GM12878 (cell line): ENCODE measurements at regions not wholly inside any gene's neighbourhood (a gene's known extent, or its start where the extent isn't known, plus 50 kb on each side); places are given as distances from the start of the nearest gene placed in this dataset.

ENCODE experiments used
- ATAC-seq: fragments of 200-7000 bp; cut with Tn5 transposase; 3 replicates; pipeline ENCODE4 v1.9.1; 2020; ENCODE audit warnings: mild to moderate bottlenecking, moderate library complexity
- BruUV-seq: library from RNA; stranded (reverse); fragments of 400-500 nt; replicated peaks from 2 replicates; lab custom pipeline; 2021; lab: Mats Ljungman, UMichigan
- CTCF ChIA-PET: fragments of 300-600 bp; sonication (Branson Sonifier 250); formaldehyde crosslinking; extraction: SDS; loops from one replicate; lab custom pipeline; 2021; ENCODE audit warnings: inconsistent platforms; lab: Yijun Ruan, JAX
- POLR2A ChIA-PET: fragments of 350-600 bp; formaldehyde crosslinking; extraction: SDS; loops from one replicate; lab custom pipeline; 2021; ENCODE audit warnings: inconsistent platforms; lab: Charles Lee
- RAD21 ChIA-PET: fragments of 300-600 bp; sonication (Branson Sonifier 250); formaldehyde crosslinking; loops from one replicate; lab custom pipeline; 2023; ENCODE audit warnings: antibody characterized with exemption; ENCODE audit not compliant: unreplicated experiment; lab: Charles Lee
- SMC1A ChIA-PET: fragments of 300-600 bp; sonication (Branson Sonifier 250); formaldehyde crosslinking; loops from one replicate; lab custom pipeline; 2023; ENCODE audit not compliant: unreplicated experiment, uncharacterized antibody; lab: Charles Lee
- DNase-seq: peaks from one replicate; pipeline ENCODE4 v3.0.0-alpha.2; 2011; ENCODE audit warnings: low read depth, low spot score
- FAIRE-seq: peaks from 3 replicates; lab custom pipeline; 2011; peaks lifted over from hg19 to GRCh38; lab: Jason Lieb, UNC
- H2AFZ ChIP-seq: 2 replicates; pipeline ENCODE4 v1.6.0; 2011; ENCODE audit warnings: low read depth, low read length, control low read depth; ENCODE audit not compliant: control insufficient read depth
- H3K27ac ChIP-seq: 2 replicates; pipeline ENCODE4 v1.5.1; 2011; ENCODE audit warnings: control low read depth; ENCODE audit not compliant: control insufficient read depth, insufficient read depth
- H3K27me3 ChIP-seq, 2 experiments: replicated peaks in 1 of 2; 2 replicates each; pipeline versions ENCODE4 v1.6.0 to v1.6.1; 2011; ENCODE audit warnings: low read length in 1 of 2; ENCODE audit not compliant: control insufficient read depth in 2 of 2, insufficient read depth in 2 of 2
- H3K36me3 ChIP-seq, 2 experiments: 2 replicates each; pipeline ENCODE4 v1.5.1; 2011; ENCODE audit warnings: low read length in 1 of 2; ENCODE audit not compliant: control insufficient read depth in 2 of 2, insufficient read depth in 2 of 2
- H3K4me1 ChIP-seq: 2 replicates; pipeline ENCODE4 v1.6.1; 2011; ENCODE audit warnings: mild to moderate bottlenecking, low read length, moderate library complexity, mixed read lengths; ENCODE audit not compliant: control insufficient read depth, insufficient read depth
- H3K4me2 ChIP-seq: 2 replicates; pipeline ENCODE4 v1.6.0; 2011; ENCODE audit warnings: control low read depth; ENCODE audit not compliant: control insufficient read depth, insufficient read depth
- H3K4me3 ChIP-seq: fragments of 200-600 bp; sonication (generic); 2 replicates; pipeline ENCODE4 v1.5.1; 2016
- H3K79me2 ChIP-seq: 2 replicates; pipeline ENCODE4 v1.6.0; 2011; ENCODE audit warnings: low read length; ENCODE audit not compliant: control insufficient read depth, insufficient read depth
- H3K9ac ChIP-seq: 2 replicates; pipeline ENCODE4 v1.8.0; 2011; ENCODE audit warnings: low read length, control low read depth, mixed read lengths; ENCODE audit not compliant: control insufficient read depth, insufficient read depth
- H3K9me3 ChIP-seq: replicated peaks from 3 replicates; pipeline ENCODE4 v1.5.1; 2011; ENCODE audit warnings: mild to moderate bottlenecking, low read length; ENCODE audit not compliant: control insufficient read depth, insufficient read depth
- H4K20me1 ChIP-seq: 2 replicates; pipeline ENCODE4 v1.6.0; 2011; ENCODE audit not compliant: control insufficient read depth, insufficient read depth
- CHD2 ChIP-seq: IDR thresholded peaks from 2 replicates; pipeline ENCODE4 v1.6.1; 2011; ENCODE audit warnings: low read depth, low read length, improper control_type of control experiment, borderline replicate concordance
- CREM ChIP-seq: IDR thresholded peaks from 2 replicates; pipeline ENCODE4 v1.6.1; 2014; ENCODE audit warnings: antibody characterized with exemption, low read depth
- EED ChIP-seq: sonication (generic); IDR thresholded peaks from 2 replicates; pipeline ENCODE4 v1.6.1; 2016; ENCODE audit warnings: antibody characterized with exemption, low read depth
- HCFC1 ChIP-seq: fragments of 150-350 bp; IDR thresholded peaks from 2 replicates; pipeline ENCODE4 v1.6.1; 2014; ENCODE audit warnings: low read length
- IKZF1 ChIP-seq: fragments of 450-650 bp; conservative IDR thresholded peaks from 2 replicates; pipeline ENCODE4 v1.6.1; 2017; ENCODE audit warnings: antibody characterized with exemption, mild to moderate bottlenecking
- NKRF ChIP-seq: fragments of 450-650 bp; conservative IDR thresholded peaks from 2 replicates; pipeline ENCODE4 v1.6.1; 2017; ENCODE audit warnings: mild to moderate bottlenecking, moderate library complexity
- POLR2A ChIP-seq: IDR thresholded peaks from 2 replicates; pipeline ENCODE4 v1.6.1; 2011; ENCODE audit warnings: low read depth, mild to moderate bottlenecking, low read length
- RELA ChIP-seq: fragments of 450-650 bp; IDR thresholded peaks from 2 replicates; pipeline ENCODE4 v1.8.0; 2014; ENCODE audit warnings: borderline replicate concordance; ENCODE audit not compliant: partially characterized antibody
- SRF ChIP-seq, 2 experiments: IDR thresholded peaks; 2 replicates each; pipeline ENCODE4 v1.6.1; 2011; ENCODE audit warnings: low read depth in 2 of 2, low read length in 2 of 2, mild to moderate bottlenecking in 1 of 2, moderate library complexity in 1 of 2
- WRNIP1 ChIP-seq: IDR thresholded peaks from 2 replicates; pipeline ENCODE4 v1.6.1; 2011; ENCODE audit warnings: low read depth, low read length, improper control_type of control experiment, borderline replicate concordance
- WGBS: methylation state at CpG from one replicate; pipeline ENCODE4 v1.1.6; 2016; ENCODE audit warnings: low lambda C conversion rate; ENCODE audit not compliant: insufficient replicate concordance, insufficient coverage; ENCODE audit errors: missing lambda C conversion rate; 5-methylcytosine and 5-hydroxymethylcytosine counted together
- in situ Hi-C: fragments of 300-500 bp; cut with MboI; formaldehyde crosslinking; loops from 9 replicates; pipeline ENCODE4 v1.14.3; 2018; ENCODE audit warnings: mixed read lengths
- intact Hi-C: fragments of 100-400 bp; cut with micrococcal nuclease; formaldehyde crosslinking; loops from one replicate; pipeline ENCODE4 v1.14.2; 2022; ENCODE audit not compliant: unreplicated experiment

- SMC1A ChIA-PET: no interaction called here
- H3K79me2 ChIP-seq: no peaks in the 10 kb centered on the region
- TF ChIP-seq CHD2 (no peak), HCFC1 (no peak)
- TF ChIP-seq, all 136 proteins: peak for 0
- DNase-seq (no peak), FAIRE-seq (no peak), ATAC-seq (no peak)
- ChIA-PET POLR2A (no interaction called here), RAD21 (no interaction called here), CTCF (no interaction called here)
- Histone ChIP-seq H3K4me2 (no peak overlapping the region), H3K9me3 (no peaks in the 10 kb centered on the region), H3K9ac (no peak overlapping the region), H2AFZ (no peak overlapping the region), H3K27me3 (no peaks in the 10 kb centered on the region), H4K20me1 (no peaks in the 10 kb centered on the region), H3K4me3 (no peak overlapping the region), H3K4me1 (no peaks in the 10 kb centered on the region), H3K27ac (no peak overlapping the region), H3K36me3 (no peaks in the 10 kb centered on the region)
- intact Hi-C loops (no loop called here), in situ Hi-C loops (no loop called here)
- WGBS: 50% methylated on average over 3 of the region's 3 CpGs
- no TSS peak for BruUV-seq
Observed at GRCh38 chr5:58185801-58186200, 274.1 kb downstream of the PLK2 start.

- Histone ChIP-seq H3K9me3 (no peaks in the 10 kb centered on the region), H3K4me1 (no peaks in the 10 kb centered on the region), H4K20me1 (no peaks in the 10 kb centered on the region), H3K4me3 (no peak overlapping the region), H3K79me2 (no peaks in the 10 kb centered on the region), H3K27me3 (no peaks in the 10 kb centered on the region), H3K27ac (no peak overlapping the region), H3K36me3 (no peaks in the 10 kb centered on the region), H3K4me2 (no peak overlapping the region), H2AFZ (no peak overlapping the region), H3K9ac (no peak overlapping the region)
- ATAC-seq (no peak), DNase-seq (no peak), FAIRE-seq (no peak)
- SMC1A ChIA-PET: no interaction called here
- intact Hi-C loops (no loop called here), in situ Hi-C loops (no loop called here)
- POLR2A ChIA-PET: no interaction called here
- TF ChIP-seq SRF (IDR thresholded peaks at IDR 0.05; ENCODE audit: low read depth in 2 of 2, low read length in 2 of 2) (no peak), POLR2A (no peak), CREM (no peak), IKZF1 (no peak), RELA (no peak), NKRF (no peak), WRNIP1 (no peak), EED (no peak)
- WGBS: 3% methylated on average over 2 of the region's 2 CpGs
- no TSS peak for BruUV-seq
- RAD21 ChIA-PET: no interaction called here
- CTCF ChIA-PET: no interaction called here
Observed at GRCh38 chr5:58185397-58185796, 274.5 kb downstream of the PLK2 start.
